BLaER1 (cell line): ENCODE measurements at regions not wholly inside any gene's neighbourhood (a gene's known extent, or its start where the extent isn't known, plus 50 kb on each side); places are given as distances from the start of the nearest gene placed in this dataset.
A peak's percentile ranks its signal among the peaks of the same experiment; 100 is the strongest.

Experiments
- H3K27ac ChIP-seq: shearing (Covaris generic); formaldehyde crosslinking; 2 replicates; pipeline ENCODE4 v1.8.1; 2022
- H3K27me3 ChIP-seq: shearing (Covaris generic); formaldehyde crosslinking; 2 replicates; pipeline ENCODE4 v1.8.1; 2022
- H3K36me3 ChIP-seq: shearing (Covaris generic); formaldehyde crosslinking; 2 replicates; pipeline ENCODE4 v1.8.1; 2022
- H3K4me1 ChIP-seq: shearing (Covaris generic); formaldehyde crosslinking; 2 replicates; pipeline ENCODE4 v1.8.1; 2022
- H3K4me2 ChIP-seq: shearing (Covaris generic); formaldehyde crosslinking; 2 replicates; pipeline ENCODE4 v1.8.1; 2022
- H3K4me3 ChIP-seq: shearing (Covaris generic); formaldehyde crosslinking; 2 replicates; pipeline ENCODE4 v1.8.1; 2022
- H3K9ac ChIP-seq: shearing (Covaris generic); formaldehyde crosslinking; 2 replicates; pipeline ENCODE4 v1.8.1; 2022
- H3K9me3 ChIP-seq: shearing (Covaris generic); formaldehyde crosslinking; 2 replicates; pipeline ENCODE4 v1.8.1; 2022
- H4K20me1 ChIP-seq: shearing (Covaris generic); formaldehyde crosslinking; 2 replicates; pipeline ENCODE4 v1.8.1; 2022
- Cebpa-rat ChIP-seq: shearing (Covaris generic); IDR thresholded peaks from 2 replicates; pipeline ENCODE4 v1.8.1; 2022

DNA sequence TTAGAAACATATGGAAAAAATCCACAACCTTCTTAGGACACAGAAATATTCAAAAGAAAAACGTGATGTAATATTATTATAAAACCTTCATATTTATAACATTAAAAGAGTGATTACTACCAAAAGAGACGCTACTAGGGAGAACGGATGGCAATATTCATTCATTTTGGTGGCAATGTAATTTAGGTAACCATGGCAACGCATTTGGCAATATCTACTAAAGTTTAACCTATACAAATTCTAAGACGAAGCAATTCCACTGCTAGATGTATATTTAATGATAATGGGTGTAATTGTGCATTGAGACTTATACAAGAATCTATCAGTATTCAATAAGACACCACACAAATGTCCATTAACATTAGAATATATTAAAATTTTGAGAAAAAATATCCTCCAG is 709.4 kb downstream of the ARAP2 start:
- Histone ChIP-seq H3K9ac (no peak overlapping the region), H3K9me3 (peaks cover 3% of the 10 kb centered on the region; the same call in 1 of the 2 replicates), H4K20me1 (no peaks in the 10 kb centered on the region), H3K27me3 (no peaks in the 10 kb centered on the region), H3K4me2 (no peak overlapping the region), H3K36me3 (no peaks in the 10 kb centered on the region), H3K4me1 (peaks cover 20% of the 10 kb centered on the region), H3K4me3 (no peak overlapping the region), H3K27ac (no peak overlapping the region)
- no peak for TF ChIP-seq Cebpa-rat

DNA sequence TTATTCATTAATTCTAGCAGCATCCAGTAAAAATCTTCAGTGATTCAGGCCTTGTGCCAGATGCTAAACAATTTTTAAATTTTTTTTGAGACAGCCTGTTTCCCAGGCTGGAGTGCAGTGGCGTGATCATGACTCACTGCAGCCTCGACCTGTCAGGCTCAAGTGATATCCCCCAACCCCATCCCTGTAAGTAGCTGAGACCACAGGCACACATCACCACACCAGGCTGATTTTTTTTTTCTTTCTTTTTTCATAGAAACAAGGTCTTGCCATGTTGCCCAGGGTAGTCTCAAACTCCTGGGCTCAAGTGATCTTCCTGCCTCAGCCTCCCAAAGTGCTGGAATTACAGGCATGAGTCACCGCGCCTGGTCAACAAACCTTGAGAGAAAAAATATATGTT is 705.5 kb downstream of the ARAP2 start:
- H3K27ac ChIP-seq, result peak overlapping the region; percentile 67; the same call in 1 of the 2 replicates
- no peak overlapping the region for H3K9ac ChIP-seq
- TF ChIP-seq Cebpa-rat, result no peak
- H3K4me1 ChIP-seq, result peaks cover 27% of the 10 kb centered on the region
- no peaks in the 10 kb centered on the region for H4K20me1 ChIP-seq
- H3K4me3 ChIP-seq, result peak overlapping the region; percentile 38; the same call in 1 of the 2 replicates
- H3K36me3 ChIP-seq, result no peaks in the 10 kb centered on the region
- H3K4me2 ChIP-seq, result peak overlapping the region; percentile 65
- H3K9me3 ChIP-seq, result peaks cover 29% of the 10 kb centered on the region
- H3K27me3 ChIP-seq, result no peaks in the 10 kb centered on the region

DNA sequence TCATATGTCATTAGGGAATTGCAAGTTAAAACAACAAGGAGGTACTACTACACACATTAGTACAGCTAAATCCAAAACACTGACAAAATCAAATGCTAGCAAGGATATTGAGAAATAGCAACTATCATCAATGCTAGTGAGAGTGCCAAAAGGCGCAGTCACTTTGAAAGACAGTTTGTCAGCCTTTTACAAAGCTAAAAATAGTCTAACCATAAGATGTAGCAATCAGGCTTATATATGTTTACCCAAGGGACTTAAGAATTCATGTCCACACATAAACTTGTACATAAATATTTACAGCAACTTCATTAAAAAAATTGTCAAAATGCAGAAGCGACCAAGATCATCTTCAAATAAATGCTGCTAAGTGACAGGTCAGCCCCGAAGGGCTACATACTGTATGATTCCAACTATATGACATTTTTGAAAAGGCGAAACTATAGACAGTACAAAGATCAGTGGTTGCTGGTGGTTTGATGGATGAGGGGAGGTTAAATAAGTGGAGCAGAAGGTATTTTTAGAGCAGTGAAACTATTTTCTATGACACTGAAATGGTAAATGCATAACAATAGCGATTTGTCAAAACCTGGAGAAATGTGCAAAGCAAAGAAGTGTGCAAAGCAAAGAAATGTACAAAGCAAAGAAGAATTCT is 704.8 kb downstream of the ARAP2 start:
- Histone ChIP-seq H3K9ac (0 out of 2 replicates have a peak overlapping the region, but pooled peaks have one; percentile 11), H4K20me1 (no peaks in the 10 kb centered on the region), H3K4me2 (peak overlapping the region; percentile 65), H3K36me3 (no peaks in the 10 kb centered on the region), H3K9me3 (peaks cover 31% of the 10 kb centered on the region), H3K4me3 (peak overlapping the region; percentile 38; the same call in 1 of the 2 replicates), H3K27me3 (no peaks in the 10 kb centered on the region), H3K4me1 (peaks cover 27% of the 10 kb centered on the region), H3K27ac (peak overlapping the region; percentile 67; the same call in 1 of the 2 replicates)
- peak; percentile 40; the same call in 1 of the 2 replicates for TF ChIP-seq Cebpa-rat

DNA sequence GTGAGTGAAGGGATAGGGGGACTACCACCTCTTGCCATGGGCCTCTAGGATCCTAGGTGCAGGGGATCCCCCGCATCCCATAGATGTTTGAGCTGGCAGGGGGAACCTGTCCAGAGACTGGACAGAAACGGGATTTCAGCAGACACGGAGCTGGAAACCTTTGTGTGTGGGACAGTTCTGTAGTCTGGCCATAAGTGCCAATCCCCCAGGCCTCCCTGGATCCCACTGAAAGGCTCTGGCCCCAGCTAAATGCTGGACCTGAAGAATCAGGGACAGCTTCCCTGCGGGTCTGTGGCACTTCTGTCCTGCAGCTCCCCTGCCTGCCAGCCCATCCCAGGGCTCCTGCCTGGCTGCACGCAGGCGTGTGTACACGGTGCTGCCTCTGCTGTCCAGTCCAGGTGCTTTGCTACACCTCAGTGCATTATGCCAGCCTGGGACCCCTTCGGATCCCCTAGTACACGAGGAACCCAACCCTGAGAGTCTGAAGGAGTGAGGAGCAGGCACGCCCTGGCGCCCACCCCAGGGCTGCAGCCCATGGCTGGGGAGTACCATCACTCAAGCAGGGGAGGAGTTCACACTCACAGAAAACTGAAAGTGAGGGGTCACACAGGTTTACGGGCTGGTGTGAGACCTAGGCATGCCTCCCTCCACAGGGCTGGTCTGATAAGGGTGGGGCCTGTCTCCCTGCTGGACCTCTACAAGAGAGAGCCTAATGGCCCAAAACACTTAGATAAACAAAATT is 703.0 kb downstream of the ARAP2 start:
- no peaks in the 10 kb centered on the region for H3K36me3 ChIP-seq
- TF ChIP-seq Cebpa-rat, result no peak
- no peak overlapping the region for H3K9ac ChIP-seq
- H4K20me1 ChIP-seq, result no peaks in the 10 kb centered on the region
- H3K4me1 ChIP-seq, result peaks cover 27% of the 10 kb centered on the region
- no peak overlapping the region for H3K4me3 ChIP-seq
- H3K27ac ChIP-seq, result no peak overlapping the region; the same call in 1 of the 2 replicates
- no peaks in the 10 kb centered on the region for H3K27me3 ChIP-seq
- peak overlapping the region; percentile 17 for H3K4me2 ChIP-seq
- H3K9me3 ChIP-seq, result peaks cover 31% of the 10 kb centered on the region

DNA sequence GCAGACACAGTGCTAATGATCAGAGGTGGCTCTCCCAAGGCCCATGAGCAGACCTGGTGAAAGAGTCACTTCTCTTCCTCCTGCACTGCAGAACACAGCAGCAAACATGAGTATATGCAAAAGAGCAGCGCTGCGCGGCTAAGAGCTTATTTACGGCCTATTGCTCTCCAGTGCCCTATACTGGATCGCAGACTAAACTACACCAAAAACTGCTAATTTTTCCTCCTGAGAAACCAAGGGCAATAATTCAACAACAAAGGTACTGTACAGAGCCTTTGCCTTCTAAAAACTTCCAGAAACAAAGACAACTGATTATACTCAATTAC is 702.5 kb downstream of the ARAP2 start:
- Histone ChIP-seq H3K27ac (no peak overlapping the region), H4K20me1 (no peaks in the 10 kb centered on the region), H3K4me2 (no peak overlapping the region), H3K36me3 (no peaks in the 10 kb centered on the region), H3K27me3 (no peaks in the 10 kb centered on the region), H3K4me3 (no peak overlapping the region), H3K9ac (no peak overlapping the region), H3K9me3 (peaks cover 31% of the 10 kb centered on the region), H3K4me1 (peaks cover 27% of the 10 kb centered on the region)
- TF ChIP-seq Cebpa-rat, result no peak

DNA sequence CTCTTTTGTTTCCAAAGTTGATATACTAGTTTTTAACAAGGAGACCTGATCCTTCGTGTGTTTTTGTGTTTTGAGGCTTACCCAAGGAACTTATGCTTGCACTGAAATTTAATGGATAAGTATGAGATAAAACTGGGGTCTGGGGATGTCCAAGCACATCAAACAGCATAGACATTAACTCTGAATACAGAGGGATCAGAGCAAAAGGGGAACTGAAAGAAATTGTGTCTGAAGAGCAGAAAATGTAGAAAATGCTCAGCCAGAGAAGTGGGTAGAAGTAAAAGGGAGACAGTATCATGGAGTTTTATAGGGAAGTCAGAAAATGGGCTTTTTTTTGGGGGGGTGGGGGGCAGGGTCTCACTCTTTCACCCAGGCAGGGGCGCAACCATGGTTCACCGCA is 695.4 kb downstream of the ARAP2 start:
- no peaks in the 10 kb centered on the region for H3K36me3 ChIP-seq
- no peak for TF ChIP-seq Cebpa-rat
- no peak overlapping the region for H3K4me3 ChIP-seq
- 0 out of 2 replicates have a peak, but pooled peaks cover under 1% of the 10 kb centered on the region for H3K9me3 ChIP-seq
- H3K4me2 ChIP-seq, result no peak overlapping the region
- H3K27me3 ChIP-seq, result no peaks in the 10 kb centered on the region
- H3K4me1 ChIP-seq, result no peaks in the 10 kb centered on the region
- H3K9ac ChIP-seq, result no peak overlapping the region
- no peak overlapping the region for H3K27ac ChIP-seq
- H4K20me1 ChIP-seq, result no peaks in the 10 kb centered on the region

DNA sequence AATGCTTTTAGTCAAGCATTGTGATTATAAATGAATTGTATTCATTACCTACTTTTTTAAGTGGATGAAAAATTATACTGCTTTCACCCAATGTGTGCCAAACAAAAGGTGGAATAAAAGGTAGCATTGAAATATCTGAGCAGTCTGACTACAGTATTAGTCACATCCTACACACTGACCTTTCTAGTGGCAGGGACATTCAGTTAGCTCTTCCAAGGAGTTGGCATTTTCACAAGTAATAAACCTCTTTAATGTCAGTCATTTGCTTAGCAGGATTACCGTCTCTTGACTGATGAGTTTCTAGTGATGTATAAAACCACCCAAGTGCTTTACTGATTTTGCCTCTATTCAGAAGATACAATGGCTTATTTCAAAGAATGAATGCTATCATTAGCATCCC is 687.9 kb downstream of the ARAP2 start:
- Histone ChIP-seq H3K27me3 (no peaks in the 10 kb centered on the region), H3K27ac (no peak overlapping the region), H3K4me1 (no peaks in the 10 kb centered on the region), H3K9ac (no peak overlapping the region), H3K9me3 (peaks cover 17% of the 10 kb centered on the region), H4K20me1 (no peaks in the 10 kb centered on the region), H3K4me2 (no peak overlapping the region), H3K4me3 (no peak overlapping the region), H3K36me3 (no peaks in the 10 kb centered on the region)
- TF ChIP-seq Cebpa-rat, result no peak

DNA sequence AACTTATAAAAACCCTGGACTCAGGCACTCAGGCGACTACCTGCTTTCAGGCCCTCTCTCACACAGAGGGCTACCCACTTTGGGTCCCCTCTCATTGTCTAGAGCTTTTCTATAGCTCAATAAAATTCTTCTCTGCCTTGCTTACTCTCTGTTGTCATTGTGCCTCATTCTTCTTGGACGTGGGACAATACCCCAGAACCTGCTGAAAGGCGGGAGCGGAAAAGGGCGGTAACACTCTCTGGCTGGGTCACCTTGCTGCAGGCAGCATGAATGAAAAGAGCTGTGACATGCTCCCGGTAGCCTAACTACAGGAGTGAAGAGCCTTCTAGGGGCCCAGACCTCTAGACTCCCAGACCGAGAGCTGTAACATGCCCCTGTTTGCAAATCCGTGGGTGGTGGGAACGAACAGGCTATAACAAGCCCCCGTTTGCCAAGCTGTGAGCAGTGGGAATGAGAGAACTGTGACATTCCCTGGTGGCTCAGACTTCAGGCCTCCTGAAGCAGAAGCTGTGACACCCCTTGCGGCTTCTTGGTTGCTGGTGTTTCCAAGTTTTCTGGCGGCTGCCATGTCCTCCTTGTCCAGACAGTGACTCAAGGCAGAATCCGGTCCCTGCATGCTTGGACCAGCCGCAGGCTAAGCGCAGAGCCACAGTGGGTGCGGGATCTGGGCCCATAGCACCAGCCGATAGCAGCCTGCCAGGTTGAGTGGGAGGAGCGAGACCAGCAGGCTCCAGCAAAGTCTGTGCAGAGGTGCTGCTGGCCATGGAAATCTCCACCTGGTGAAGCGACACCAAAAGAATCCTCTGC is 684.6 kb downstream of the ARAP2 start:
- no peak overlapping the region for H3K4me2 ChIP-seq
- H3K27me3 ChIP-seq, result no peaks in the 10 kb centered on the region
- H3K36me3 ChIP-seq, result no peaks in the 10 kb centered on the region
- no peak for TF ChIP-seq Cebpa-rat
- H3K27ac ChIP-seq, result no peak overlapping the region
- H3K4me3 ChIP-seq, result no peak overlapping the region
- H3K9ac ChIP-seq, result no peak overlapping the region
- no peaks in the 10 kb centered on the region for H4K20me1 ChIP-seq
- H3K4me1 ChIP-seq, result no peaks in the 10 kb centered on the region
- H3K9me3 ChIP-seq, result peaks cover 17% of the 10 kb centered on the region

DNA sequence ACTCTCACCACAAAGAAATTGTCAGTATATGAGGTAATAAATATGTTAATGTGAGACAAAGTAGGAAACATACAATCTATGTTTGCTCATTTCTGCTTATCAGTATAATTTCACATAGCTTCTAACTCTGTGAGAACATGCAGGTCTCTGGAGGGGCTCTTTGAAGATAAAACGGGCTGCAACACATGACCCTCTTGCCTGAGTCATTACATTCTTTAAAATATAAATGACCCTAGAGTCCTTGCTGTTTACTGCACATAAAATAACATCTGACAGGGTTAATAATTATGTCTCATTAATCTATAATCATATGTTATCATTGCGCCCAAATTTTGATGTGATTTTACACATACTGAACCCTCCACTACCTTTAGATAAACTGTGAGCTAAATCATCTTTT is 681.5 kb downstream of the ARAP2 start:
- Histone ChIP-seq H3K4me3 (no peak overlapping the region), H3K36me3 (no peaks in the 10 kb centered on the region)

DNA sequence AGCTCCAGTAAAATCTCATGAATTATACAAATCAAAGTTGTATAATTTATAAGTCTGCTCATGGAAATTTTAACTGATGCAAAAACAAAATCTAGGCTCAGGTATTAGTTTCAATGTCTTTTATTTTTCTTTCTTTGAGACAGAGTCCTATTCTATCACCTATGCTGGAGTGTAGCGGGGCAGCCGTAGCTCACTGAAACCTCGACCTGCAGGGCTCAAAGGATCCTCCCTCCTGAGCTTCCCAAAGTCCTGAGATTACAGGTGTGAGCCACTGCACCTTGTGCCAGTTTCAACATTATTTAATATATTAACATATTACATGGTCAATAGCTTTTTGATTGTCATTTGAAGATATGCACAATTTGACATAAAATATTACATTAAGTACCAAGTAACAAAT is 678.7 kb downstream of the ARAP2 start:
- H3K4me2 ChIP-seq, result no peak overlapping the region
- no peaks in the 10 kb centered on the region for H4K20me1 ChIP-seq
- no peaks in the 10 kb centered on the region for H3K27me3 ChIP-seq
- no peak overlapping the region for H3K27ac ChIP-seq
- TF ChIP-seq Cebpa-rat, result no peak
- H3K4me3 ChIP-seq, result no peak overlapping the region
- H3K9me3 ChIP-seq, result 0 out of 2 replicates have a peak, but pooled peaks cover 1% of the 10 kb centered on the region
- no peaks in the 10 kb centered on the region for H3K4me1 ChIP-seq
- no peaks in the 10 kb centered on the region for H3K36me3 ChIP-seq
- H3K9ac ChIP-seq, result no peak overlapping the region

More for the DNA sequence above, 681.5 kb downstream of the ARAP2 start:
- Histone ChIP-seq H3K9me3 (peaks cover 17% of the 10 kb centered on the region), H3K4me1 (no peaks in the 10 kb centered on the region), H4K20me1 (no peaks in the 10 kb centered on the region), H3K9ac (no peak overlapping the region), H3K27ac (no peak overlapping the region), H3K27me3 (no peaks in the 10 kb centered on the region), H3K4me2 (no peak overlapping the region)
- TF ChIP-seq Cebpa-rat, result no peak
